Astrocyte (in vitro differentiated cells and primary cell): ENCODE measurements at regions not wholly inside any gene's neighbourhood (a gene's known extent, or its start where the extent isn't known, plus 50 kb on each side); places are given as distances from the start of the nearest gene placed in this dataset.

ENCODE experiments used
- DNase-seq: peaks from one replicate; pipeline ENCODE4 v3.0.0-alpha.2; 2010; ENCODE audit warnings: low read depth
- FAIRE-seq: peaks from 2 replicates; lab custom pipeline; 2011; peaks lifted over from hg19 to GRCh38; lab: Jason Lieb, UNC
- H2AFZ ChIP-seq: 2 replicates; pipeline ENCODE4 v1.6.0; 2012; ENCODE audit warnings: low read depth, low read length, inconsistent platforms
- H3K27ac ChIP-seq: 2 replicates; pipeline ENCODE4 v1.5.1; 2011; ENCODE audit warnings: low read depth, low read length, inconsistent platforms
- H3K27me3 ChIP-seq: 2 replicates; pipeline ENCODE4 v1.6.0; 2011; ENCODE audit warnings: low read length, inconsistent platforms; ENCODE audit not compliant: insufficient read depth
- H3K36me3 ChIP-seq: 2 replicates; pipeline ENCODE4 v1.5.1; 2011; ENCODE audit warnings: low read length, inconsistent platforms; ENCODE audit not compliant: insufficient read depth
- H3K4me1 ChIP-seq: 2 replicates; pipeline ENCODE4 v1.5.1; 2011; ENCODE audit warnings: low read length, inconsistent platforms; ENCODE audit not compliant: insufficient read depth
- H3K4me2 ChIP-seq: 2 replicates; pipeline ENCODE4 v1.6.0; 2012; ENCODE audit warnings: low read length, inconsistent platforms
- H3K4me3 ChIP-seq: 2 replicates; pipeline ENCODE4 v1.5.1; 2011; ENCODE audit warnings: low read depth, mild to moderate bottlenecking, low read length, inconsistent platforms; ENCODE audit not compliant: insufficient read depth
- H3K79me2 ChIP-seq: 2 replicates; pipeline ENCODE4 v1.6.0; 2012; ENCODE audit warnings: mild to moderate bottlenecking, low read length, inconsistent platforms; ENCODE audit not compliant: insufficient read depth
- H3K9ac ChIP-seq: 2 replicates; pipeline ENCODE4 v1.6.0; 2012; ENCODE audit warnings: mild to moderate bottlenecking, low read length, inconsistent platforms
- H3K9me3 ChIP-seq: 2 replicates; pipeline ENCODE4 v1.5.1; 2012; ENCODE audit warnings: low read depth, mild to moderate bottlenecking, low read length, inconsistent platforms; ENCODE audit not compliant: insufficient read depth
- H4K20me1 ChIP-seq: 2 replicates; pipeline ENCODE4 v1.6.0; 2012; ENCODE audit warnings: low read length, inconsistent platforms; ENCODE audit not compliant: insufficient read depth
- H3K27ac Mint-ChIP-seq: one replicate; pipeline ENCODE4 v1.8.0; 2021; ENCODE audit warnings: mild to moderate bottlenecking, mixed read lengths; ENCODE audit not compliant: unreplicated experiment
- H3K27me3 Mint-ChIP-seq: one replicate; pipeline ENCODE4 v1.8.0; 2021; ENCODE audit warnings: low read depth, mixed read lengths; ENCODE audit not compliant: unreplicated experiment
- H3K36me3 Mint-ChIP-seq: one replicate; pipeline ENCODE4 v1.8.0; 2021; ENCODE audit warnings: low read depth, mixed read lengths; ENCODE audit not compliant: unreplicated experiment
- H3K4me1 Mint-ChIP-seq: one replicate; pipeline ENCODE4 v1.8.0; 2021; ENCODE audit warnings: low read depth, mixed read lengths; ENCODE audit not compliant: unreplicated experiment
- H3K4me3 Mint-ChIP-seq: one replicate; pipeline ENCODE4 v1.8.0; 2021; ENCODE audit warnings: mild to moderate bottlenecking, moderate library complexity, mixed read lengths; ENCODE audit not compliant: unreplicated experiment
- H3K9me3 Mint-ChIP-seq: one replicate; pipeline ENCODE4 v1.8.0; 2021; ENCODE audit warnings: mild to moderate bottlenecking, mixed read lengths; ENCODE audit not compliant: unreplicated experiment
- EZH2 ChIP-seq: IDR thresholded peaks from 2 replicates; pipeline ENCODE4 v1.6.1; 2012; ENCODE audit warnings: mild to moderate bottlenecking, low read length, inconsistent platforms; ENCODE audit not compliant: insufficient read depth
- TF ChIP-seq, protein P1 (sequence below): IDR thresholded peaks from 2 replicates; pipeline ENCODE4 v1.5.1; 2011; ENCODE audit warnings: low read depth, mild to moderate bottlenecking, inconsistent platforms, low read length, moderate library complexity; ENCODE audit not compliant: insufficient read depth

DNA sequence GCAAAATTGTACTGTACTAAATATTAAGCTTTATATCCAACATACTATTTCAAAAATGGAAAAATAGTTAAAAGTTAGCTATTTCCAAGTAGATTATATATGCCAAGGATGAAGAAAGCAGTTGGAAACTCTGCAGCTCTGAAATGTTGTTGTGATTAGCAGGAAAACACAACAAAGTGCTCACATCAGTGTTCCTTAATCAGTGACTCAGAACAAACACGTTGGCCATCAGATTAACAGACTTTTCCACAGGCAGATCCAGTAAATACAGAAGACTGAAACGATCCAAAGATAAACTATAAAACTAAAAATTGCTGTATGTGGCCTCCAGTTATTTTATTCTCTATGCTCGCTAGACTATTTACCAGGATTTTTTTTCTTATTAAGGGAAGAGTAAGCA, 99.6 kb upstream of the SEMA3D start:
- Histone ChIP-seq H3K9ac (no peak overlapping the region), H3K4me1 (no peaks in the 10 kb centered on the region), H4K20me1 (no peaks in the 10 kb centered on the region), H3K4me3 (no peak overlapping the region), H3K4me2 (no peak overlapping the region), H3K36me3 (no peaks in the 10 kb centered on the region), H2AFZ (no peak overlapping the region), H3K79me2 (no peaks in the 10 kb centered on the region), H3K27me3 (no peaks in the 10 kb centered on the region), H3K9me3 (no peaks in the 10 kb centered on the region), H3K27ac (no peak overlapping the region)
- Mint-ChIP-seq H3K27me3 (no peaks in the 10 kb centered on the region), H3K9me3 (no peaks in the 10 kb centered on the region), H3K4me3 (no peak overlapping the region), H3K36me3 (no peaks in the 10 kb centered on the region), H3K4me1 (no peaks in the 10 kb centered on the region), H3K27ac (no peak overlapping the region)
- FAIRE-seq (no peak), DNase-seq (no peak)
- TF ChIP-seq, protein P1, sequence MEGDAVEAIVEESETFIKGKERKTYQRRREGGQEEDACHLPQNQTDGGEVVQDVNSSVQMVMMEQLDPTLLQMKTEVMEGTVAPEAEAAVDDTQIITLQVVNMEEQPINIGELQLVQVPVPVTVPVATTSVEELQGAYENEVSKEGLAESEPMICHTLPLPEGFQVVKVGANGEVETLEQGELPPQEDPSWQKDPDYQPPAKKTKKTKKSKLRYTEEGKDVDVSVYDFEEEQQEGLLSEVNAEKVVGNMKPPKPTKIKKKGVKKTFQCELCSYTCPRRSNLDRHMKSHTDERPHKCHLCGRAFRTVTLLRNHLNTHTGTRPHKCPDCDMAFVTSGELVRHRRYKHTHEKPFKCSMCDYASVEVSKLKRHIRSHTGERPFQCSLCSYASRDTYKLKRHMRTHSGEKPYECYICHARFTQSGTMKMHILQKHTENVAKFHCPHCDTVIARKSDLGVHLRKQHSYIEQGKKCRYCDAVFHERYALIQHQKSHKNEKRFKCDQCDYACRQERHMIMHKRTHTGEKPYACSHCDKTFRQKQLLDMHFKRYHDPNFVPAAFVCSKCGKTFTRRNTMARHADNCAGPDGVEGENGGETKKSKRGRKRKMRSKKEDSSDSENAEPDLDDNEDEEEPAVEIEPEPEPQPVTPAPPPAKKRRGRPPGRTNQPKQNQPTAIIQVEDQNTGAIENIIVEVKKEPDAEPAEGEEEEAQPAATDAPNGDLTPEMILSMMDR, result no peak
- no peak for TF ChIP-seq EZH2

DNA sequence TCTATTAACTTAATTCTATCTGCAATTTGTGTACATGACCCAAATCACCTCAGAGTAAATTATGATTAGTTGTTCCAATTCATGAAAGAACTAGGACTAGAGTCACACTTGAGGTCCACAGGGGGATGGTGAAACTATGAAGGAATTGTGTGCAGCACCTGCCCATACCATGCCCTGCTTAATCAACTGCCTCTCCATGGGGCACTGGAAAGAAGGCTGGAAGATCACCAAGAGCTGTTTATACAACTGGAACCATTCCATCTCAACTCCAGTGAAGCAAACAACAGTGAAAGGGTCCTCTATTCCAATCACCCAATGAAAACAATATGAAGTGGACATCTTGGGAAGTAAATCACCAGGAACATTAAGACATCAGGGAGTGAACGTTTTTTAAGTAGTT, 98.7 kb upstream of the SEMA3D start:
- Histone ChIP-seq H3K9me3 (no peaks in the 10 kb centered on the region), H3K36me3 (no peaks in the 10 kb centered on the region), H3K4me2 (no peak overlapping the region), H3K9ac (no peak overlapping the region), H4K20me1 (no peaks in the 10 kb centered on the region), H3K4me3 (no peak overlapping the region), H3K27me3 (no peaks in the 10 kb centered on the region), H3K27ac (no peak overlapping the region), H3K79me2 (no peaks in the 10 kb centered on the region), H3K4me1 (no peaks in the 10 kb centered on the region), H2AFZ (no peak overlapping the region)
- FAIRE-seq (no peak), DNase-seq (no peak)
- no peaks in the 10 kb centered on the region for H3K36me3 Mint-ChIP-seq
- no peaks in the 10 kb centered on the region for H3K9me3 Mint-ChIP-seq
- no peaks in the 10 kb centered on the region for H3K4me1 Mint-ChIP-seq
- H3K4me3 Mint-ChIP-seq, result no peak overlapping the region
- no peak for TF ChIP-seq EZH2
- TF ChIP-seq, protein P1, result no peak
- H3K27ac Mint-ChIP-seq, result no peak overlapping the region
- H3K27me3 Mint-ChIP-seq, result no peaks in the 10 kb centered on the region

DNA sequence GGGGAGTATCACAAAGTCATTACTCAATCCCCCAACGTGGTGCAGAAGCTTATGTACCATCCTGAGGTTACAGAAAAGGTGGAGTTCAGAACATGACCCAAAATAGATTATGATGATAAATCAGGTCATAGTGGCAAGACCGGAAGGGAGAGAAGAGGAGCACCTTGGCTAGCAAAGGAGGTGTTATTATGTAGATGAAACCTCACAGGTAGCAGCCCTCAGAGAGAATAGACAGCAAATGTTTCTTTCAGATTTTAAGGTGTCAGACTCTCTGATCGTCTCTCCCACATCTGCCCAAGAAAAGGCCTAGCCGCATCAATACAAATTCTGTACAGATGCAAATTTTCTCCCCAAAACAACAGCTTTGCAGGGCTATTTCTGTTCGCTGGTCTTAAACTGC, 88.3 kb upstream of the SEMA3D start:
- H3K27ac ChIP-seq, result no peak overlapping the region
- FAIRE-seq (no peak), DNase-seq (no peak)
- no peak overlapping the region for H3K4me2 ChIP-seq
- TF ChIP-seq, protein P1, result no peak
- TF ChIP-seq EZH2, result no peak
- peaks cover 4% of the 10 kb centered on the region for H3K27me3 Mint-ChIP-seq
- no peaks in the 10 kb centered on the region for H3K9me3 ChIP-seq
- H3K36me3 Mint-ChIP-seq, result no peaks in the 10 kb centered on the region
- no peaks in the 10 kb centered on the region for H3K36me3 ChIP-seq
- H3K4me3 ChIP-seq, result no peak overlapping the region
- no peak overlapping the region for H3K4me3 Mint-ChIP-seq
- H3K79me2 ChIP-seq, result no peaks in the 10 kb centered on the region
- no peaks in the 10 kb centered on the region for H3K4me1 Mint-ChIP-seq
- H3K4me1 ChIP-seq, result no peaks in the 10 kb centered on the region
- no peaks in the 10 kb centered on the region for H3K27me3 ChIP-seq
- no peaks in the 10 kb centered on the region for H3K9me3 Mint-ChIP-seq
- no peak overlapping the region for H3K9ac ChIP-seq
- H4K20me1 ChIP-seq, result no peaks in the 10 kb centered on the region
- H3K27ac Mint-ChIP-seq, result no peak overlapping the region
- H2AFZ ChIP-seq, result no peak overlapping the region
